Karpas-422 (cell line): ENCODE measurements at regions not wholly inside any gene's neighbourhood (a gene's known extent, or its start where the extent isn't known, plus 50 kb on each side); places are given as distances from the start of the nearest gene placed in this dataset.

Source experiments
- DNase-seq: peaks from one replicate; pipeline ENCODE4 v3.0.0-alpha.2; 2015
- H2AFZ ChIP-seq: fragments of 200-600 bp; sonication (generic); 2 replicates; pipeline ENCODE4 v1.6.1; 2014; ENCODE audit warnings: antibody characterized with exemption, low read length, mixed read lengths
- H3K27ac ChIP-seq: fragments of 200-600 bp; sonication (generic); 2 replicates; pipeline ENCODE4 v1.5.1; 2014; ENCODE audit warnings: mild to moderate bottlenecking, low read length, moderate library complexity
- H3K27me3 ChIP-seq: fragments of 200-600 bp; sonication (generic); 2 replicates; pipeline ENCODE4 v1.6.1; 2014; ENCODE audit warnings: low read length, mixed read lengths
- H3K36me3 ChIP-seq: fragments of 200-600 bp; sonication (generic); 2 replicates; pipeline ENCODE4 v1.6.1; 2014; ENCODE audit warnings: low read length, mixed read lengths; ENCODE audit not compliant: insufficient read depth
- H3K4me1 ChIP-seq: fragments of 200-600 bp; sonication (generic); 2 replicates; pipeline ENCODE4 v1.6.1; 2014; ENCODE audit warnings: mild to moderate bottlenecking, low read length, mixed read lengths
- H3K4me2 ChIP-seq: fragments of 200-600 bp; sonication (generic); 2 replicates; pipeline ENCODE4 v1.6.1; 2014; ENCODE audit warnings: low read length, low read depth, mild to moderate bottlenecking; ENCODE audit not compliant: poor library complexity, severe bottlenecking
- H3K4me3 ChIP-seq: fragments of 200-600 bp; sonication (generic); 2 replicates; pipeline ENCODE4 v1.5.1; 2014; ENCODE audit warnings: mild to moderate bottlenecking, antibody characterized with exemption, low read length, mixed read lengths
- H3K79me2 ChIP-seq: fragments of 200-600 bp; sonication (generic); 2 replicates; pipeline ENCODE4 v1.6.1; 2014; ENCODE audit warnings: mild to moderate bottlenecking, low read length, mixed read lengths
- H3K9ac ChIP-seq: fragments of 200-600 bp; sonication (generic); 2 replicates; pipeline ENCODE4 v1.6.0; 2014; ENCODE audit warnings: low read length
- H3K9me2 ChIP-seq: fragments of 200-600 bp; sonication (generic), shearing (Covaris generic); replicated peaks from 2 replicates; pipeline ENCODE4 v1.6.0; 2014; ENCODE audit warnings: mild to moderate bottlenecking, low read length, moderate library complexity; ENCODE audit not compliant: insufficient read depth
- H3K9me3 ChIP-seq: fragments of 300-700, 200-600 bp; sonication (generic); 2 replicates; pipeline ENCODE4 v1.6.1; 2014; ENCODE audit warnings: low read length, mixed read lengths
- H4K20me1 ChIP-seq: fragments of 200-600 bp; sonication (generic); 2 replicates; pipeline ENCODE4 v1.6.1; 2014; ENCODE audit warnings: mild to moderate bottlenecking, antibody characterized with exemption, low read length, low read depth; ENCODE audit not compliant: insufficient read depth

- no peak for DNase-seq
- peaks cover 19% of the 10 kb centered on the region for H3K9me3 ChIP-seq
- no peak overlapping the region for H3K4me3 ChIP-seq
- H3K9me2 ChIP-seq: no peaks in the 10 kb centered on the region
- H3K4me2 ChIP-seq: no peak overlapping the region
- no peak overlapping the region for H2AFZ ChIP-seq
- no peaks in the 10 kb centered on the region for H4K20me1 ChIP-seq
- H3K79me2 ChIP-seq: no peaks in the 10 kb centered on the region
- no peak overlapping the region for H3K9ac ChIP-seq
- H3K36me3 ChIP-seq: no peaks in the 10 kb centered on the region
- H3K27ac ChIP-seq: no peak overlapping the region
- H3K4me1 ChIP-seq: no peaks in the 10 kb centered on the region
- H3K27me3 ChIP-seq: no peaks in the 10 kb centered on the region
These were observed 482.7 kb upstream of the SYT4 start for GRCh38 chr18:43760010-43760409.

- Histone ChIP-seq H3K4me3 (no peak overlapping the region), H3K9ac (no peak overlapping the region), H4K20me1 (no peaks in the 10 kb centered on the region), H2AFZ (no peak overlapping the region), H3K9me3 (peaks cover 44% of the 10 kb centered on the region), H3K4me1 (no peaks in the 10 kb centered on the region), H3K27ac (no peak overlapping the region), H3K36me3 (no peaks in the 10 kb centered on the region), H3K9me2 (no peaks in the 10 kb centered on the region; the same call in 1 of the 2 replicates), H3K4me2 (no peak overlapping the region), H3K79me2 (no peaks in the 10 kb centered on the region), H3K27me3 (no peaks in the 10 kb centered on the region)
- no peak for DNase-seq
These were observed 495.6 kb upstream of the SYT4 start for GRCh38 chr18:43772907-43773306.

GRCh38 chr18:43774497-43774896 lies 497.2 kb upstream of the SYT4 start:
- Histone ChIP-seq H3K4me1 (no peaks in the 10 kb centered on the region), H3K4me3 (no peak overlapping the region), H2AFZ (no peak overlapping the region), H3K27ac (no peak overlapping the region), H3K9me3 (peaks cover 45% of the 10 kb centered on the region), H3K79me2 (no peaks in the 10 kb centered on the region), H3K9me2 (no peaks in the 10 kb centered on the region; the same call in 1 of the 2 replicates), H3K4me2 (no peak overlapping the region), H3K9ac (no peak overlapping the region), H3K36me3 (no peaks in the 10 kb centered on the region), H4K20me1 (no peaks in the 10 kb centered on the region), H3K27me3 (no peaks in the 10 kb centered on the region)
- DNase-seq: no peak

- Histone ChIP-seq H3K4me3 (no peak overlapping the region), H3K27me3 (no peaks in the 10 kb centered on the region), H3K36me3 (no peaks in the 10 kb centered on the region), H3K27ac (no peak overlapping the region), H3K79me2 (no peaks in the 10 kb centered on the region), H3K9me3 (peaks cover 43% of the 10 kb centered on the region), H3K4me2 (no peak overlapping the region), H4K20me1 (no peaks in the 10 kb centered on the region), H3K9me2 (no peaks in the 10 kb centered on the region; the same call in 1 of the 2 replicates), H3K9ac (no peak overlapping the region), H3K4me1 (no peaks in the 10 kb centered on the region), H2AFZ (no peak overlapping the region)
- DNase-seq: no peak
These were observed 498.3 kb upstream of the SYT4 start for GRCh38 chr18:43775591-43775990.

GRCh38 chr18:43776997-43777396 lies 499.7 kb upstream of the SYT4 start:
- H3K9me2 ChIP-seq: no peaks in the 10 kb centered on the region; the same call in 1 of the 2 replicates
- no peaks in the 10 kb centered on the region for H3K79me2 ChIP-seq
- no peak overlapping the region for H3K4me3 ChIP-seq
- H3K9me3 ChIP-seq: peaks cover 40% of the 10 kb centered on the region
- H3K27ac ChIP-seq: no peak overlapping the region
- H3K36me3 ChIP-seq: no peaks in the 10 kb centered on the region
- no peak for DNase-seq
- no peak overlapping the region for H3K9ac ChIP-seq
- no peaks in the 10 kb centered on the region for H3K27me3 ChIP-seq
- no peak overlapping the region for H3K4me2 ChIP-seq
- no peak overlapping the region for H2AFZ ChIP-seq
- no peaks in the 10 kb centered on the region for H4K20me1 ChIP-seq
- H3K4me1 ChIP-seq: no peaks in the 10 kb centered on the region

GRCh38 chr18:43777636-43778304 lies 500.5 kb upstream of the SYT4 start:
- Histone ChIP-seq H3K9me2 (no peaks in the 10 kb centered on the region; the same call in 1 of the 2 replicates), H2AFZ (no peak overlapping the region), H3K36me3 (no peaks in the 10 kb centered on the region), H3K27me3 (no peaks in the 10 kb centered on the region), H3K9ac (no peak overlapping the region), H3K4me2 (no peak overlapping the region), H3K4me1 (no peaks in the 10 kb centered on the region), H3K4me3 (no peak overlapping the region), H3K79me2 (no peaks in the 10 kb centered on the region), H3K9me3 (peaks cover 43% of the 10 kb centered on the region), H4K20me1 (no peaks in the 10 kb centered on the region), H3K27ac (no peak overlapping the region)
- DNase-seq: no peak

- DNase-seq: no peak
- H3K27ac ChIP-seq: no peak overlapping the region
- H3K4me2 ChIP-seq: no peak overlapping the region
- no peak overlapping the region for H2AFZ ChIP-seq
- H3K36me3 ChIP-seq: no peaks in the 10 kb centered on the region
- H4K20me1 ChIP-seq: no peaks in the 10 kb centered on the region
- no peaks in the 10 kb centered on the region for H3K27me3 ChIP-seq
- no peaks in the 10 kb centered on the region for H3K9me2 ChIP-seq
- no peaks in the 10 kb centered on the region for H3K79me2 ChIP-seq
- peaks cover 36% of the 10 kb centered on the region for H3K9me3 ChIP-seq
- H3K4me1 ChIP-seq: no peaks in the 10 kb centered on the region
- no peak overlapping the region for H3K9ac ChIP-seq
- no peak overlapping the region for H3K4me3 ChIP-seq
These were observed 503.6 kb upstream of the SYT4 start for GRCh38 chr18:43780782-43781340.

- Histone ChIP-seq H3K9me2 (no peaks in the 10 kb centered on the region), H4K20me1 (no peaks in the 10 kb centered on the region), H3K27me3 (no peaks in the 10 kb centered on the region), H3K79me2 (no peaks in the 10 kb centered on the region), H3K9me3 (peaks cover 16% of the 10 kb centered on the region), H2AFZ (no peak overlapping the region), H3K4me2 (no peak overlapping the region), H3K36me3 (no peaks in the 10 kb centered on the region), H3K27ac (no peak overlapping the region), H3K9ac (no peak overlapping the region), H3K4me1 (no peaks in the 10 kb centered on the region), H3K4me3 (no peak overlapping the region)
- no peak for DNase-seq
These were observed 507.9 kb upstream of the SYT4 start for GRCh38 chr18:43785158-43785557.
